Right atrium auricular region (tissue), 2 donors: ENCODE measurements at regions not wholly inside any gene's neighbourhood (a gene's known extent, or its start where the extent isn't known, plus 50 kb on each side); places are given as distances from the start of the nearest gene placed in this dataset.

ENCODE experiments used
- DNase-seq: peaks from one replicate; pipeline ENCODE4 v3.0.0-alpha.2; 2019; ENCODE audit warnings: low spot score
- H3K27ac ChIP-seq, 2 donors: fragments of 200-600 bp; sonication (generic); 1 replicate in 1 of 2; 2 replicates in 1 of 2; pipeline ENCODE4 v1.5.1; 2016 to 2019
- H3K27me3 ChIP-seq, 2 donors: fragments of 200-600 bp; sonication (generic); one replicate each; pipeline versions ENCODE4 v1.5.1 to v1.6.0; 2017 to 2019
- H3K36me3 ChIP-seq: fragments of 200-600 bp; sonication (generic); one replicate; pipeline ENCODE4 v1.5.1; 2016
- H3K4me1 ChIP-seq, 2 donors: fragments of 200-600 bp; sonication (generic); one replicate each; pipeline versions ENCODE4 v1.5.1 to v1.6.0; 2017 to 2019
- H3K4me3 ChIP-seq, 2 donors: fragments of 200-600 bp; sonication (generic); 1 replicate in 1 of 2; 2 replicates in 1 of 2; pipeline ENCODE4 v1.5.1; 2017 to 2019; ENCODE audit warnings: mild to moderate bottlenecking in 1 of 2, moderate library complexity in 1 of 2
- H3K9me3 ChIP-seq, 2 donors: fragments of 200-600 bp; sonication (generic); one replicate each; pipeline ENCODE4 v1.5.1; 2019
- TF ChIP-seq, protein P1 (sequence below), 2 donors: fragments of 200-600 bp; sonication (generic); IDR thresholded peaks; one replicate each; pipeline ENCODE4 v1.5.1; 2019; ENCODE audit warnings: antibody characterized with exemption in 2 of 2

DNA sequence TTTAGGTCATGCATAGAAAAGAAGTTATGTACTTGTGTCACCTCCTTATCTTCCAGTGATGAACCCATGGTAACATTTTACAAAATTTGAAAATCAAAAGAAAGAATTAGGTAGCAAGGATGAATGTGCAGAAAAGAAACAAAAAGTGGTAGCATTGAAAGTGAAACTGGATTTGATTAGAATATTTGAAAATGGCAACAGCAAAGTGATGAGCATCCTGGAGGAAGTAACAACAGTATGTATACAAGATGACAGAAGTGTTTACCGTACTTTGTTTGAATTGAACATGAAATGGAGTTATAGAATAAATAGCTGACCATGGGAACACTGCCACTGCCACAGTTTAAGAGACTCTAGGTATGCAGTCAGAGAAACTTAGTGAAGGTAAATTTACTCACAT is 1313.1 kb downstream of the CDH11 start:
- no peak for DNase-seq
- no peaks in the 10 kb centered on the region for H3K36me3 ChIP-seq
- H3K4me1 ChIP-seq, result no peaks in the 10 kb centered on the region
- no peaks in the 10 kb centered on the region for H3K27me3 ChIP-seq
- no peak overlapping the region for H3K4me3 ChIP-seq
- no peaks in the 10 kb centered on the region for H3K9me3 ChIP-seq
- TF ChIP-seq, protein P1, sequence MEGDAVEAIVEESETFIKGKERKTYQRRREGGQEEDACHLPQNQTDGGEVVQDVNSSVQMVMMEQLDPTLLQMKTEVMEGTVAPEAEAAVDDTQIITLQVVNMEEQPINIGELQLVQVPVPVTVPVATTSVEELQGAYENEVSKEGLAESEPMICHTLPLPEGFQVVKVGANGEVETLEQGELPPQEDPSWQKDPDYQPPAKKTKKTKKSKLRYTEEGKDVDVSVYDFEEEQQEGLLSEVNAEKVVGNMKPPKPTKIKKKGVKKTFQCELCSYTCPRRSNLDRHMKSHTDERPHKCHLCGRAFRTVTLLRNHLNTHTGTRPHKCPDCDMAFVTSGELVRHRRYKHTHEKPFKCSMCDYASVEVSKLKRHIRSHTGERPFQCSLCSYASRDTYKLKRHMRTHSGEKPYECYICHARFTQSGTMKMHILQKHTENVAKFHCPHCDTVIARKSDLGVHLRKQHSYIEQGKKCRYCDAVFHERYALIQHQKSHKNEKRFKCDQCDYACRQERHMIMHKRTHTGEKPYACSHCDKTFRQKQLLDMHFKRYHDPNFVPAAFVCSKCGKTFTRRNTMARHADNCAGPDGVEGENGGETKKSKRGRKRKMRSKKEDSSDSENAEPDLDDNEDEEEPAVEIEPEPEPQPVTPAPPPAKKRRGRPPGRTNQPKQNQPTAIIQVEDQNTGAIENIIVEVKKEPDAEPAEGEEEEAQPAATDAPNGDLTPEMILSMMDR (IDR thresholded peaks at IDR 0.05), result no peak
- no peak overlapping the region for H3K27ac ChIP-seq

DNA sequence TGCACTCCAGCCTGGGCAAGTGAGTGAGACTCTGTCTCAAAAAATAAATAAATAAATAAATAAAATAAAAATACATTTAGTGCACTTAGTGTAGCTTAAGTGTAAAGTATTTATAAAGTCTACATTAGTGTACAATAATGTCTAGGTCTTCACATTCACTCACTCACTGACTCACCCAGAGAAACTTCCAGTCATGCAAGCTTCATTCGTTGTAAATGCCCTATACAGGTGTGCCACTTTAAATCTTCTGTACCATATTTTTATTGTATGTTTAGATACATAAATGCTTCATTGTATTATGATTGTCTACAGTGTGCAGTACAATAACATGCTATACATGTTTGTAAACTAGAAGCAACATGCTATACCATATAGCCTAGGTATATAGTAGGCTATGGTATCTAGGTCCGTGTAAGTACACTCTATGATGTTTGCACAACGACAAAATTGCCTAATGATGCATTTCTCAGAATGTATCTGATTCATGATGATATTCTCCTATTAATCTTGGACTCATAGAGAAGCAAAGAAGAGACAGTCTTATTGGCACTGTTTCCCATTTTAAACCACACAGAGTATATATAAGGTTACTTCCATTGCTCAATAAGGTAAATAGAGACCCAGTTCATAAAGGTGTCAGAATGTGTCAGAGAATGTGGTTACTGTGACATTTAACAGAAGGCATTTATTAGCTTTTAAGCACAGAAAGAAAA is 1314.9 kb downstream of the CDH11 start:
- DNase-seq, result no peak
- H3K9me3 ChIP-seq, result no peaks in the 10 kb centered on the region

DNA sequence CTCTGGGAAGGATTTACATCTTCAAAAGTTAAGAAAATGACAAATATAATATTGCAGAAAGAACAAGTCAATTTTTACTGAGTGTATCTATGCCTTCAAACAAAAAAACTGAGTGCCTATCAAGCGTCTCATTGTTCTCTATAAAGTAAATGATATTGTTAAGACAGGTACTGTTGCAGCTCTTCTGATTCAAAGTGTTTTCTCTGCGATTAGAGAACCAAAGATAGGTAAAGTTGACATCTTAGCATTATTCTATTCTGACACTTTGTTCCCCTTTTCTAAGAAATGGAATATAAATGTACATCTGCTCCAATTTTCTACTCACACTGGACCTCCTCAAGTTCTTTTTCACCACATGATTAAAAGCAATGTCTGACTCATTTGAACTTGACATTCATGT is 1317.7 kb downstream of the CDH11 start:
- no peak for DNase-seq
- Histone ChIP-seq H3K36me3 (no peaks in the 10 kb centered on the region), H3K27me3 (no peaks in the 10 kb centered on the region), H3K27ac (no peak overlapping the region), H3K4me1 (no peaks in the 10 kb centered on the region), H3K4me3 (no peak overlapping the region), H3K9me3 (no peaks in the 10 kb centered on the region)
- TF ChIP-seq, protein P1 (IDR thresholded peaks at IDR 0.05), result no peak

More for the DNA sequence above, 1314.9 kb downstream of the CDH11 start:
- H3K27me3 ChIP-seq, result no peaks in the 10 kb centered on the region
- TF ChIP-seq, protein P1 (IDR thresholded peaks at IDR 0.05), result no peak
- H3K4me3 ChIP-seq, result no peak overlapping the region
- H3K36me3 ChIP-seq, result no peaks in the 10 kb centered on the region
- no peaks in the 10 kb centered on the region for H3K4me1 ChIP-seq
- no peak overlapping the region for H3K27ac ChIP-seq

DNA sequence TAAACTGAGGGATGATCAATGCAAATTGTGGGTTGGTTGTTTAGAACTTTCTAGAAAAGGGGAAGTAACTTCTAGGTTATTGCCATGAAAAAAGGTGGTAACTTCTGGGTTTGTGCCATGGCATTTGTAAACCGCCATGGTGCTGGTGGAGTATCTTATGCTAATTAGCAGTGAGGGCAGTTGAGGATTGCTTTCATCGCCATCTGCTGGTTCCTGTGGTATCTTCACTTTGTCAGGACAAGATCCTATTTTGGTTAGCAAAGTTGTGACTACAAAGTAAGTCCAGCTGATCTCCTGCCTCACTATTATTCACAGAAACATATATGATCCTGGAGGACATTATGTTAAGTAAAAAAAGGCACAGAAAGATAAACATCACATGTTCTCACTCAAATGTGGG is 1332.3 kb downstream of the CDH11 start:
- Histone ChIP-seq H3K4me3 (no peak overlapping the region), H3K27ac (no peak overlapping the region), H3K36me3 (no peaks in the 10 kb centered on the region), H3K27me3 (no peaks in the 10 kb centered on the region), H3K4me1 (no peaks in the 10 kb centered on the region), H3K9me3 (peaks cover 0 to 7% of the 10 kb centered on the region in 2 donors)
- DNase-seq, result no peak
- TF ChIP-seq, protein P1 (IDR thresholded peaks at IDR 0.05), result peak in 1 of 2 donors; percentile 13

DNA sequence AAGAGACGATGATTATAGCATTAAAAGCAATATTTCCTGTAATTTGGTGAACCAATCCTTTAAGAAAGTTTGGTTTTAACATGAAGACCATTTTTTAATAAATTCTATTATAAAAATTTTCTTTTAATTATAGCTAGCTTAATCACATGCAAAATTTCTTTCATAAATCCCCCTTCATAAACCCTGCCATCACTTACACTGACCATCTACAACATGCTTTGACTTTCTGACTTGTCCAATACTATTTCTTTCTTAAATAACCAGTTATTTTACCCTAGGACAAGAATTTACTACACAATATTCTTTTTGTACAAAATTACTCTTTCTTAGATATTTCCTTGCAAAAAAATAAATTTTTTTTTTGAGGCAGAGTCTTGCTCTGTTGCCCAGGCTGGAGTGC is 1334.8 kb downstream of the CDH11 start:
- no peak for DNase-seq
- Histone ChIP-seq H3K27me3 (no peaks in the 10 kb centered on the region), H3K4me1 (no peaks in the 10 kb centered on the region), H3K9me3 (peaks cover 0 to 7% of the 10 kb centered on the region in 2 donors), H3K36me3 (no peaks in the 10 kb centered on the region), H3K4me3 (no peak overlapping the region), H3K27ac (no peak overlapping the region)
- TF ChIP-seq, protein P1 (IDR thresholded peaks at IDR 0.05), result no peak

DNA sequence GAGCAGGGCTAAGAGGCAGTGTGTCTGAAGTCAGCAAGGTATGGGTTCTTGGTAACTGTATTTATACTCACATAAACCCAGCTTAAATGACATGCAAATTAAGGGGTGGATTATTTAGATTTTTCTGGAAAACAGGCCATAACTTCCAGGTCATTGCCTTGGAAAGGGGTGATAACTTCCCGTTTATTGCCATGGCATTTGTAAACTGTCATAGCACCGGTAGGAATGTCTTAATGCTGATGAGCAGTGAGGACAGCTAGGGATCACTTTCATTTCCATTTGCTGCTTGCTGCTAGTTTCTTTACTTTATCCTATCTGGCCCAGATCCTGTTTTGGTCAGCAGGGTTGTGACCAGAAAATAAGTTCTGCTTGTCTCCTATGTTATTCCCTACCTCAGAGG is 1336.7 kb downstream of the CDH11 start:
- H3K9me3 ChIP-seq, result peaks cover 0 to 7% of the 10 kb centered on the region in 2 donors
- TF ChIP-seq, protein P1 (IDR thresholded peaks at IDR 0.05), result no peak
- H3K27ac ChIP-seq, result no peak overlapping the region
- no peaks in the 10 kb centered on the region for H3K36me3 ChIP-seq
- no peaks in the 10 kb centered on the region for H3K27me3 ChIP-seq
- no peak for DNase-seq
- H3K4me3 ChIP-seq, result no peak overlapping the region
- no peaks in the 10 kb centered on the region for H3K4me1 ChIP-seq
